ENCODE measurements at regions not wholly inside any gene's neighbourhood (a gene's known extent, or its start where the extent isn't known, plus 50 kb on each side); places are given as distances from the start of the nearest gene placed in this dataset.

DNA sequence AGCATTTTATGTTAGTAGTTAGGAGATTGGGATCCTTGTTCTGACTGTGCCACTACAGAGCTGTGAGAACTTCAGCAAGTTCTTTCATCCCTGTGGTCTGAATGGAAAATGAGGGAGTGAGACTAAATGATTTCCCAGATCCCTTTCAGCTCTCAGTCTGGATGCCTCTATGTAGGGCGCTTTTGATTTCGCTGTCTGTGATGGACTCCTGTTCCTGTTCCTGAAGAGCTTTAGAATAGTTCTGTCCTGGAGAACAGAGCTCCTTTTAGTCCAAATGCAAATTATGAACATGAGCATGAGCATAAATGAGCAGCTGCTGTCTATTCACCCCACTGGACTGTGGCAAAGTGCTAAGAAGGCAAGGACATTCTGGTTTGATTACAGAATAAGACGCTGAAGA lies 61.4 kb upstream of the NT5E start:
- WGBS, result 94% methylated on average over 3 of the region's 3 CpGs
- H3K9ac ChIP-seq (ENCODE audit: low read depth in 1 of 2, low read length in 2 of 2), result no peak overlapping the region

DNA sequence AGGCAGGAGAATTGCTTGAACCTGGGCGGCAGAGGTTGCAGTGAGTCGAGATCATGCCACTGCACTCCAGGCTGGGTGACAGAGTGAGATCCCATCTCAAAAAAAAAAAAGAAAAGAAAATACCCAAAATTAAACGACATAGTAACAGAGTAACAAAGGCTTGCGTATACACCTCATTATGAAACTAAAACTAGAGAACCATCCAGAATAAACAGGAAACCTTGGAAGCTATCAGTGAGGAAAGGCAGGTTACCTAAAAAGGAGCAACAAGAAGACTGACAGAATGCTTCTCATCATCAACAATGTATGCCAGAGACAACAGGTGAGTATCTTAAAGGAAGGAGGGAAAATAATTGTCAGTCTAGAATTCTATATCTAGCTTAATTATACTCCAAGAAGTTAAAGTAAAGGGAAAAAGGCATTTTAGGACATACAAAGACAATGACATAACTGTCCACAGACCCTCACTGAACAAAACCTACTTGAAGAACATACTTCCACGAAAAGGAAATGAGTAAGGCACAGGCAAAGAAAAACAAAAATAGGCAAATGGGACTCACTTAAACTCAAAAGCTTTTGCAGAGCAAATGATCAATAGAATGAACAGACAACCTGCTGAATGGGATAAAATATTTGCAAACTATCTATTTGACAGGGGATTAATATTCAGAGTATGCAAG lies 64.1 kb upstream of the NT5E start:
- WGBS, result 64% methylated on average over 5 of the region's 5 CpGs
- H3K4me1 ChIP-seq (ENCODE audit: control insufficient read depth in 4 of 4, insufficient read depth in 4 of 4, low read length in 3 of 4), result peaks cover under 1 to 45% (median 17%) of the 10 kb centered on the region in 4 donors
- peaks cover 0 to 2% (median 0%) of the 10 kb centered on the region in 4 donors for H3K36me3 ChIP-seq (ENCODE audit: control insufficient read depth in 4 of 4, insufficient read depth in 3 of 4, low read depth in 1 of 4, low read length in 3 of 4)
- H3K4me3 ChIP-seq (ENCODE audit: low read depth in 1 of 3, low read length in 3 of 3), result no peak overlapping the region
- H3K9ac ChIP-seq (ENCODE audit: low read depth in 1 of 2, low read length in 2 of 2), result no peak overlapping the region
- H3K27me3 ChIP-seq (ENCODE audit: control insufficient read depth in 4 of 4, insufficient read depth in 4 of 4, low read length in 3 of 4), result no peaks in the 10 kb centered on the region
- peak overlapping the region; percentile 12 to 59 for H3K27ac ChIP-seq (ENCODE audit: low read depth in 1 of 2, low read length in 2 of 2)
- DNase-seq (ENCODE audit: low spot score), result no peak
- no peaks in the 10 kb centered on the region for H3K9me3 ChIP-seq (ENCODE audit: control insufficient read depth in 4 of 4, low read length in 3 of 4)
- no peak for TF ChIP-seq YY1 (IDR thresholded peaks at IDR 0.05)
- TF ChIP-seq, protein P1, sequence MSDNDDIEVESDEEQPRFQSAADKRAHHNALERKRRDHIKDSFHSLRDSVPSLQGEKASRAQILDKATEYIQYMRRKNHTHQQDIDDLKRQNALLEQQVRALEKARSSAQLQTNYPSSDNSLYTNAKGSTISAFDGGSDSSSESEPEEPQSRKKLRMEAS (IDR thresholded peaks at IDR 0.05), result no peak
- TF ChIP-seq FOXA2 (IDR thresholded peaks at IDR 0.05), result no peak
- no peak for TF ChIP-seq NR2F2 (IDR thresholded peaks at IDR 0.05)
- no peak for TF ChIP-seq JUND (IDR thresholded peaks at IDR 0.05)
- TF ChIP-seq, protein P2, sequence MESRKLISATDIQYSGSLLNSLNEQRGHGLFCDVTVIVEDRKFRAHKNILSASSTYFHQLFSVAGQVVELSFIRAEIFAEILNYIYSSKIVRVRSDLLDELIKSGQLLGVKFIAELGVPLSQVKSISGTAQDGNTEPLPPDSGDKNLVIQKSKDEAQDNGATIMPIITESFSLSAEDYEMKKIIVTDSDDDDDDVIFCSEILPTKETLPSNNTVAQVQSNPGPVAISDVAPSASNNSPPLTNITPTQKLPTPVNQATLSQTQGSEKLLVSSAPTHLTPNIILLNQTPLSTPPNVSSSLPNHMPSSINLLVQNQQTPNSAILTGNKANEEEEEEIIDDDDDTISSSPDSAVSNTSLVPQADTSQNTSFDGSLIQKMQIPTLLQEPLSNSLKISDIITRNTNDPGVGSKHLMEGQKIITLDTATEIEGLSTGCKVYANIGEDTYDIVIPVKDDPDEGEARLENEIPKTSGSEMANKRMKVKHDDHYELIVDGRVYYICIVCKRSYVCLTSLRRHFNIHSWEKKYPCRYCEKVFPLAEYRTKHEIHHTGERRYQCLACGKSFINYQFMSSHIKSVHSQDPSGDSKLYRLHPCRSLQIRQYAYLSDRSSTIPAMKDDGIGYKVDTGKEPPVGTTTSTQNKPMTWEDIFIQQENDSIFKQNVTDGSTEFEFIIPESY (IDR thresholded peaks at IDR 0.05), result no peak
- no peak for TF ChIP-seq HNF4A (conservative IDR thresholded peaks at IDR 0.05)
- TF ChIP-seq EGR1 (IDR thresholded peaks at IDR 0.05; ENCODE audit: low read depth in 2 of 2), result no peak
- TF ChIP-seq RXRA (IDR thresholded peaks at IDR 0.05), result no peak
- TF ChIP-seq, protein P3, sequence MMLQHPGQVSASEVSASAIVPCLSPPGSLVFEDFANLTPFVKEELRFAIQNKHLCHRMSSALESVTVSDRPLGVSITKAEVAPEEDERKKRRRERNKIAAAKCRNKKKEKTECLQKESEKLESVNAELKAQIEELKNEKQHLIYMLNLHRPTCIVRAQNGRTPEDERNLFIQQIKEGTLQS (IDR thresholded peaks at IDR 0.05), result no peak
- TF ChIP-seq, protein P4, sequence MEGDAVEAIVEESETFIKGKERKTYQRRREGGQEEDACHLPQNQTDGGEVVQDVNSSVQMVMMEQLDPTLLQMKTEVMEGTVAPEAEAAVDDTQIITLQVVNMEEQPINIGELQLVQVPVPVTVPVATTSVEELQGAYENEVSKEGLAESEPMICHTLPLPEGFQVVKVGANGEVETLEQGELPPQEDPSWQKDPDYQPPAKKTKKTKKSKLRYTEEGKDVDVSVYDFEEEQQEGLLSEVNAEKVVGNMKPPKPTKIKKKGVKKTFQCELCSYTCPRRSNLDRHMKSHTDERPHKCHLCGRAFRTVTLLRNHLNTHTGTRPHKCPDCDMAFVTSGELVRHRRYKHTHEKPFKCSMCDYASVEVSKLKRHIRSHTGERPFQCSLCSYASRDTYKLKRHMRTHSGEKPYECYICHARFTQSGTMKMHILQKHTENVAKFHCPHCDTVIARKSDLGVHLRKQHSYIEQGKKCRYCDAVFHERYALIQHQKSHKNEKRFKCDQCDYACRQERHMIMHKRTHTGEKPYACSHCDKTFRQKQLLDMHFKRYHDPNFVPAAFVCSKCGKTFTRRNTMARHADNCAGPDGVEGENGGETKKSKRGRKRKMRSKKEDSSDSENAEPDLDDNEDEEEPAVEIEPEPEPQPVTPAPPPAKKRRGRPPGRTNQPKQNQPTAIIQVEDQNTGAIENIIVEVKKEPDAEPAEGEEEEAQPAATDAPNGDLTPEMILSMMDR (IDR thresholded peaks at IDR 0.05; ENCODE audit: low read depth, low read length, missing input control), result no peak
- no peak for TF ChIP-seq RAD21 (IDR thresholded peaks at IDR 0.05)

More for the DNA sequence above, 61.4 kb upstream of the NT5E start:
- H3K4me1 ChIP-seq (ENCODE audit: control insufficient read depth in 4 of 4, insufficient read depth in 4 of 4, low read length in 3 of 4), result peaks cover 2 to 41% (median 19%) of the 10 kb centered on the region in 4 donors
- no peak overlapping the region for H3K27ac ChIP-seq (ENCODE audit: low read depth in 1 of 2, low read length in 2 of 2)
- no peaks in the 10 kb centered on the region for H3K9me3 ChIP-seq (ENCODE audit: control insufficient read depth in 4 of 4, low read length in 3 of 4)
- no peaks in the 10 kb centered on the region for H3K27me3 ChIP-seq (ENCODE audit: control insufficient read depth in 4 of 4, insufficient read depth in 4 of 4, low read length in 3 of 4)
- TF ChIP-seq FOXA1 (IDR thresholded peaks at IDR 0.05) (no peak), GABPA (IDR thresholded peaks at IDR 0.05 in 1 of 2, conservative IDR thresholded peaks at IDR 0.05 in 1 of 2) (no peak), RAD21 (IDR thresholded peaks at IDR 0.05) (no peak), RXRA (IDR thresholded peaks at IDR 0.05) (no peak)
- TF ChIP-seq, protein P2 (IDR thresholded peaks at IDR 0.05), result no peak
- TF ChIP-seq, protein P5, sequence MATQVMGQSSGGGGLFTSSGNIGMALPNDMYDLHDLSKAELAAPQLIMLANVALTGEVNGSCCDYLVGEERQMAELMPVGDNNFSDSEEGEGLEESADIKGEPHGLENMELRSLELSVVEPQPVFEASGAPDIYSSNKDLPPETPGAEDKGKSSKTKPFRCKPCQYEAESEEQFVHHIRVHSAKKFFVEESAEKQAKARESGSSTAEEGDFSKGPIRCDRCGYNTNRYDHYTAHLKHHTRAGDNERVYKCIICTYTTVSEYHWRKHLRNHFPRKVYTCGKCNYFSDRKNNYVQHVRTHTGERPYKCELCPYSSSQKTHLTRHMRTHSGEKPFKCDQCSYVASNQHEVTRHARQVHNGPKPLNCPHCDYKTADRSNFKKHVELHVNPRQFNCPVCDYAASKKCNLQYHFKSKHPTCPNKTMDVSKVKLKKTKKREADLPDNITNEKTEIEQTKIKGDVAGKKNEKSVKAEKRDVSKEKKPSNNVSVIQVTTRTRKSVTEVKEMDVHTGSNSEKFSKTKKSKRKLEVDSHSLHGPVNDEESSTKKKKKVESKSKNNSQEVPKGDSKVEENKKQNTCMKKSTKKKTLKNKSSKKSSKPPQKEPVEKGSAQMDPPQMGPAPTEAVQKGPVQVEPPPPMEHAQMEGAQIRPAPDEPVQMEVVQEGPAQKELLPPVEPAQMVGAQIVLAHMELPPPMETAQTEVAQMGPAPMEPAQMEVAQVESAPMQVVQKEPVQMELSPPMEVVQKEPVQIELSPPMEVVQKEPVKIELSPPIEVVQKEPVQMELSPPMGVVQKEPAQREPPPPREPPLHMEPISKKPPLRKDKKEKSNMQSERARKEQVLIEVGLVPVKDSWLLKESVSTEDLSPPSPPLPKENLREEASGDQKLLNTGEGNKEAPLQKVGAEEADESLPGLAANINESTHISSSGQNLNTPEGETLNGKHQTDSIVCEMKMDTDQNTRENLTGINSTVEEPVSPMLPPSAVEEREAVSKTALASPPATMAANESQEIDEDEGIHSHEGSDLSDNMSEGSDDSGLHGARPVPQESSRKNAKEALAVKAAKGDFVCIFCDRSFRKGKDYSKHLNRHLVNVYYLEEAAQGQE (IDR thresholded peaks at IDR 0.05), result no peak
- TF ChIP-seq, protein P4 (IDR thresholded peaks at IDR 0.05; ENCODE audit: low read depth, low read length, missing input control), result no peak
- H3K36me3 ChIP-seq (ENCODE audit: control insufficient read depth in 4 of 4, insufficient read depth in 3 of 4, low read depth in 1 of 4, low read length in 3 of 4), result peaks cover 0 to 2% (median 0%) of the 10 kb centered on the region in 4 donors
- no peak for DNase-seq (ENCODE audit: low spot score)
- H3K4me3 ChIP-seq (ENCODE audit: low read depth in 1 of 3, low read length in 3 of 3), result no peak overlapping the region
